C4-2B (cell line): ENCODE measurements at regions not wholly inside any gene's neighbourhood (a gene's known extent, or its start where the extent isn't known, plus 50 kb on each side); places are given as distances from the start of the nearest gene placed in this dataset.

ENCODE experiments used
- ZFX ChIP-seq: fragments of 450-650 bp; IDR thresholded peaks from 2 replicates; pipeline ENCODE4 v1.6.1; 2017
- TF ChIP-seq, protein P1 (sequence below): fragments of 450-650 bp; conservative IDR thresholded peaks from 2 replicates; pipeline ENCODE4 v1.5.1; 2017; ENCODE audit warnings: mild to moderate bottlenecking

- TF ChIP-seq, protein P1, sequence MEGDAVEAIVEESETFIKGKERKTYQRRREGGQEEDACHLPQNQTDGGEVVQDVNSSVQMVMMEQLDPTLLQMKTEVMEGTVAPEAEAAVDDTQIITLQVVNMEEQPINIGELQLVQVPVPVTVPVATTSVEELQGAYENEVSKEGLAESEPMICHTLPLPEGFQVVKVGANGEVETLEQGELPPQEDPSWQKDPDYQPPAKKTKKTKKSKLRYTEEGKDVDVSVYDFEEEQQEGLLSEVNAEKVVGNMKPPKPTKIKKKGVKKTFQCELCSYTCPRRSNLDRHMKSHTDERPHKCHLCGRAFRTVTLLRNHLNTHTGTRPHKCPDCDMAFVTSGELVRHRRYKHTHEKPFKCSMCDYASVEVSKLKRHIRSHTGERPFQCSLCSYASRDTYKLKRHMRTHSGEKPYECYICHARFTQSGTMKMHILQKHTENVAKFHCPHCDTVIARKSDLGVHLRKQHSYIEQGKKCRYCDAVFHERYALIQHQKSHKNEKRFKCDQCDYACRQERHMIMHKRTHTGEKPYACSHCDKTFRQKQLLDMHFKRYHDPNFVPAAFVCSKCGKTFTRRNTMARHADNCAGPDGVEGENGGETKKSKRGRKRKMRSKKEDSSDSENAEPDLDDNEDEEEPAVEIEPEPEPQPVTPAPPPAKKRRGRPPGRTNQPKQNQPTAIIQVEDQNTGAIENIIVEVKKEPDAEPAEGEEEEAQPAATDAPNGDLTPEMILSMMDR = no peak
- no peak for TF ChIP-seq ZFX
Measured at GRCh38 chr6:92790381-92790780, 629.0 kb downstream of the EPHA7 start.
